IMR-90 (cell line): ENCODE measurements at regions not wholly inside any gene's neighbourhood (a gene's known extent, or its start where the extent isn't known, plus 50 kb on each side); places are given as distances from the start of the nearest gene placed in this dataset.

Source experiments
- CHD1 ChIP-seq: IDR thresholded peaks from 2 replicates; pipeline ENCODE4 v1.6.1; 2012; ENCODE audit warnings: low read depth, low read length, improper control_type of control experiment
- CTCF ChIP-seq: conservative IDR thresholded peaks from 2 replicates; pipeline ENCODE4 v1.5.1; 2012; ENCODE audit warnings: mild to moderate bottlenecking, low read depth, low read length, improper control_type of control experiment
- FOS ChIP-seq: fragments of 150-350 bp; IDR thresholded peaks from 2 replicates; pipeline ENCODE4 v1.6.1; 2016; ENCODE audit warnings: low read depth, low read length
- MAFK ChIP-seq: IDR thresholded peaks from 2 replicates; pipeline ENCODE4 v1.6.1; 2012; ENCODE audit warnings: low read depth, low read length, improper control_type of control experiment
- MAZ ChIP-seq: IDR thresholded peaks from 2 replicates; pipeline ENCODE4 v1.6.1; 2012; ENCODE audit warnings: low read depth, mild to moderate bottlenecking, low read length, improper control_type of control experiment, moderate library complexity, borderline replicate concordance
- MXI1 ChIP-seq: IDR thresholded peaks from 2 replicates; pipeline ENCODE4 v1.6.1; 2012; ENCODE audit warnings: low read depth, mild to moderate bottlenecking, low read length, moderate library complexity, borderline replicate concordance
- POLR2A ChIP-seq: IDR thresholded peaks from 2 replicates; pipeline ENCODE4 v1.6.1; 2012; ENCODE audit warnings: mild to moderate bottlenecking, low read depth, low read length
- RAD21 ChIP-seq: IDR thresholded peaks from 2 replicates; pipeline ENCODE4 v1.6.1; 2012; ENCODE audit warnings: low read length, improper control_type of control experiment
- SMC3 ChIP-seq: fragments of 150-350 bp; IDR thresholded peaks from 2 replicates; pipeline ENCODE4 v1.6.1; 2016; ENCODE audit warnings: low read depth, mild to moderate bottlenecking, antibody characterized with exemption, low read length, moderate library complexity
- TF ChIP-seq, protein P1 (sequence below): fragments of 150-350 bp; IDR thresholded peaks from 2 replicates; pipeline ENCODE4 v1.6.1; 2017; ENCODE audit warnings: mild to moderate bottlenecking, antibody characterized with exemption, low read length, low read depth

DNA sequence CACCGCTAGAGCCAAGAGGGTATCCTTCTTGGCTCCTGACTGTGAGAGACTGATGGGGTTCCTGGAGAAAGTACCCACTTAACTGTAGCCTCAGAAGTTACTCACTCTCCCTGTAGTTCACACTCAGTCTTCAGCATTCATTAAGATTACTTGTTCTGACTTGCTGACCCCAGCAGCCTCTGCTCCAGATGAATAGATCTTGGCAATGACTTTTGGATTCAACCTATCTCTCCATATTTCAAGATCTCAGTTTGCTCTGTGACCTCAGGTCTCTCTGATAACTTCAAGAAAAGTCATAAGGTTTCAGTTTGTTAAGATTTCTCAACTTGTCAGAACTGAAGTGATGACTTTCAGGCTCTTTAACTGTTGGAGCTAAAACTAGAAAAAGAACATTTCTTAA lies 825.6 kb downstream of the PCDH7 start:
- TF ChIP-seq FOS (no peak), CTCF (no peak), RAD21 (no peak), MAZ (no peak), POLR2A (no peak), MXI1 (no peak), CHD1 (no peak), SMC3 (no peak), MAFK (no peak)
- TF ChIP-seq, protein P1, sequence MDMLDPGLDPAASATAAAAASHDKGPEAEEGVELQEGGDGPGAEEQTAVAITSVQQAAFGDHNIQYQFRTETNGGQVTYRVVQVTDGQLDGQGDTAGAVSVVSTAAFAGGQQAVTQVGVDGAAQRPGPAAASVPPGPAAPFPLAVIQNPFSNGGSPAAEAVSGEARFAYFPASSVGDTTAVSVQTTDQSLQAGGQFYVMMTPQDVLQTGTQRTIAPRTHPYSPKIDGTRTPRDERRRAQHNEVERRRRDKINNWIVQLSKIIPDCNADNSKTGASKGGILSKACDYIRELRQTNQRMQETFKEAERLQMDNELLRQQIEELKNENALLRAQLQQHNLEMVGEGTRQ: no peak
